ENCODE measurements at regions not wholly inside any gene's neighbourhood (a gene's known extent, or its start where the extent isn't known, plus 50 kb on each side); places are given as distances from the start of the nearest gene placed in this dataset.

DNA sequence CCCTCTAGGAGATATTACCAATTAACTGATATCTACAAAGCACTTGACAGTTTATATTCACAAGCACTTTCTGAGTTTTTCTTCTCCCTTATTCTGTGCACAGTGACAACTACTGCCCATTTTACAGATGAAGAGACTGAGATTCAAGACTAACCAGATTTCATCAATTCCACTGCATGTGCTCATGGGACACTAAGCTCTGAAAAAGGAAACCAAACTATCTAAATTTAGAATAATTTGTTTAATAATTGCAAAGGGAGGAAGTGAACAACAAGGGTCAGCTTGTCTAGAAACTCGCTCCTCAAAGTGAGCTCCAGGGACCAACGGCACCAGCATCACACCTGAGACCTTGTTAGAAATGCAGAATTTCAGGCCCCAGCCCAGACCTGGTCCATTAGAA lies 50.8 kb upstream of the MYLIP start:
- no peak for DNase-seq

- no peak for DNase-seq
These were observed 59.2 kb upstream of the MYLIP start for GRCh38 chr6:16069671-16070070.

DNA sequence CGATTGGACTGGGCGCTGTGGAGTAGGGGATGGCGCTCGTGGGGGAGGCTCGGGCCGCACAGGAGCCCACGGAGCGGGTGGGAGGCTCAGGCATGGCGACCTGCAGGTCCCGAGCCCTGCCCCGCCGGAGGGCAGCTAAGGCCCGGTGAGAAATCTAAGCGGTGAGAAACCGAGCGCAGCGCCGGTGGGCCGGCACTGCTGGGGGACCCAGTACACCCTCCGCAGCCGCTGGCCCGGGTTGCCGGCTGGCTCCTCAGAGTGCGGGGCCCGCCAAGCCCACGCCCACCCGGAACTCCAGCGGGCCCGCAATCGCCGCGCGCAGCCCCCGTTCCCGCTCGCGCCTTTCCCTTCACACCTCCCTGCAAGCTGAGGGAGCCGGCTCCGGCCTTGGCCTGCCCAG lies 59.7 kb upstream of the MYLIP start:
- no peak for DNase-seq

DNA sequence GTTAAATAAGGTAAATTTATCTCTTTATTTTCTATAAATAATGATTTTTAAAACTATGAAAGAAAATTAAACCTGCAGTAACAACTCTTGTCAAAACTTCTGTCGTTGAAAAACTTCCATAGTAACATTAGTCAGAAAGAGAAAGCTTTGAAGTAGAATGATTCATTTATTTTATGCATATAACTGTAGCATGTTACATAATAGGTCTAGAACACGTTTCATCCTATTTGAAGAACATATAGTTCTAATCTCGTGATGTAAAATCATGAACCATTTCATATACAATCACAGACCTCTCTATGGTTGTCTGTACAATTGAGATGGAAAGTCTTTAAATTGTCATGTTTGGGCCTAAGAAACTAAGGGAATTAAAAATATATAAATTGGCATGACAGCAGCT lies 61.3 kb upstream of the MYLIP start:
- DNase-seq = no peak

DNA sequence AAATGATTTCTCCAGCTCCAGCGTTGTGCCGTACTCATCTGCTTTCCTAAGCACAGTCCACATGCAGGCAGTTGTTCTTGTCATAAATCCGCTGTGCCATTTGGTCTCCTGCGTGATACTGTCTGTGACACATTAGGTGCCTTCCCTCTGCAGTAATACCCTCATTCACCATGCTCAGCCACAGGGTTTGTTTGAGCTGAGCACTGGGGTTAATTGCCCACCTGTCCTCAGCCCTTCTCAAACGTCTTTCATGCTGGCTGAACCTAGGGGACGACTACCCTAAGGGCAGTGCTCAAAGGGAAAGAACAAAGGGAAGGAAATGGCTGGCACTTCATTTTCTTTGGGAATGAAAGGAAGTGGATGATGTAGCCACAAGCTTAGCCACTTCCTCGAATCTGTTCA lies 64.2 kb upstream of the MYLIP start:
- DNase-seq = no peak

DNA sequence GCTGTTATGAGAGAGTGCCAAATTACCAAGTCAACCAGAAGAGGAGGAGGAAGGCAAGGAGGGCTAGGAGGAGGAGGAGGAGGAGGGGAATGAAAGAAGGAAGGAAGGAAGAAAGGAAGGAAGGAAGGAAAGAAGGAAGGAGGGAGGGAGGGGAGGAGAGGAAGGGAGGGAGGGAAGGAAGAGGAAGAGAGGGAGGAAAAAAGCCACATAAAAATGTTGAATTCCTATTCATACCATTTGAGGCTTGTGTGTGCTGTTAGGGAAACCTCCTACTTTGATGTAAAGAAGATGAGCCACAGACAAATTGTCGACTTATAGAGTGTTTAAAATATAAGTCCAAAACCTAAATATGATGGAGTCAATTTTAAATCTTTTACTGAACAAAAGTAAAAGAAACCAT lies 65.3 kb upstream of the MYLIP start:
- DNase-seq = no peak

DNA sequence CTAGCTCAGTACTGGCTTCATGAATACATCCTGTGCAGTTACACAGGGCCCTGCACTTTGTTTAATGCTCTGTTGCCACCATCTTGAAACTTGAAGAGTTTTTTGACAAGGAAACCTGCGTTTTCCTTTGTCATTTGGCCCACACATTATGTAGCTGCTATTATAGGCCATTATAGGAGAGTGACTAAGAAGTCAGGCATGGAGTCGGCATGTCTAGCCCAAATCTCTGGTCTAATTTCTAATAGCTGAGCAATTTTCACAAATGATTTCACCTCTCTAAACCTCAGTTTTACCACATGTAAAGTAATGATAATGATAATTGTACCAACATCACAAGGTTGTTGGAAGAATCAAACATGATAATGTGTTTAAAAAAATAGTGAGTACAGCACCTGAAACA lies 67.1 kb upstream of the MYLIP start:
- DNase-seq = no peak

- DNase-seq = no peak
These were observed 68.8 kb upstream of the MYLIP start for GRCh38 chr6:16060039-16060438.

- DNase-seq = peak; percentile 40
These were observed 69.4 kb upstream of the MYLIP start for GRCh38 chr6:16059496-16059895.

GRCh38 chr6:16058929-16059345 lies 69.9 kb upstream of the MYLIP start:
- no peak for DNase-seq

DNA sequence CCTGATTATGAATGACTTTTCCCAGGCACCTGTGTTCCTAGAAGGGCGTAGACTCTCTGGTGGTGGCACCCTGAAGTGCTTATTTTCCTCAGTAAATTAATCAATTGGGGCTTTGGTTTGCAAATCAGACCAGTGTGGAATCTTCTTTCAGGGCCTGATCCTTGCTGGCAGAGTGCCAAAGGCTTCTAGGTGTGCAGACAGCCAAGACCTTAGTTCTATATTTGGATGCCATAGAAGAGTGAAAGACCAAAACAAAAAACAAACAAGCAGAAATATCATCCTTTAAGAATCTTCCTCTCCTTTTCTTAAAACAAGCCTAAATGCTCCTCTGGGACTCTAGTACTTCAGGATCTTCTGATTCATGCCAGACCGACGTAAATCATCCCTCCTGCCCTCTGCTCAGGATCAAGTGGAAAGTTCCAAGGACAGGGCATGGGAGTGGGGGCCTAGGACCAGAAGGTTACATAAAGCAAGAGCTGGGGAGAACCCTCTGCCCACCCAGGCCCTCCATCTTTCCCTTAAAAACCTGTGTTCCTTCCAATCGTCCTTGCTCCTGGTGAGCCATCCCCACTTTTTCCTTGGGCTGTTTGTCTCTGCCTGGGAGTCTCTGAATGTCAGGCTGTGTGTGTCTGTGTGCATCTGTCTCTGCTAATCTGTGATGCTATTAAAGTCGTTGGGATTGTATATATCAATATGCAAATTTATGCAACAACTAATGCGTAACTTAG lies 70.5 kb upstream of the MYLIP start:
- no peak for DNase-seq

DNA sequence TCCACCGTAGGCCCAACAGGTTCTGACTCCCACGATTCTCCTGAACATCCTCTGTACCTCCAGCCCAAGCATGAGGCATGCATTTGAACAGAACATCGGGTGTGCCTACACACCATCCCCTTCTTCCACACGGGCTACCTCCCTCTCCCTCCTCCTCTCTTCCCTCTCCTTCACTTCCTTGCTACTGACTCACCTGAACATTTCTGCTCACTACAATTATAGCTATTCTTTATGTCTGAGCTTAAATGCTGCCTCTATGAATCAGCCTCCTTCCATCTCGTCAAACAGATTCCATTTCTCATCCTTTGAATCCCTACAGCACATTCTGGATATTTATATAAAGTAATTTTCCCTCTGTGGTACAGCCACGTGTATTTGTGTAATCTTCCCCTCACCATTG lies 71.4 kb upstream of the MYLIP start:
- DNase-seq = no peak

GRCh38 chr6:16056263-16056870 lies 72.5 kb upstream of the MYLIP start:
- no peak for DNase-seq

DNA sequence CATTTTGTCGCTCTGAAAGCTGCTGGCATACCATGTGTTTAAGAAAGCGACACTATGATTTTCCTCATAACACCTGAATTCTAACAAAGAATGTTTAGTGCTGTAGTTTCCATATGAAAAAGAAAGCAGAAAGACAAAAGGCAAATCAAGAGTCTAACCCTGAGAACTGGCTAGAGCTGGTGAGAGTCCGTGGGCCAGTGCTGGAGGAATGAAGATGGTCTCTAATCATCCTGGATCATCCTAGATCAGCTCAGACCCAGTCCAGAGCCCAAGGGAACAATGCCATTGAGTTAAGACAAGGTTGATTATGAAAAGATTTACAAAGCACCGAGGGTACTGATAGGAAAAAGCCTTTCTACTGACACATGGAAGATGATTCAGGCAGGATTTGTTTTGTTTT lies 73.0 kb upstream of the MYLIP start:
- no peak for DNase-seq

DNA sequence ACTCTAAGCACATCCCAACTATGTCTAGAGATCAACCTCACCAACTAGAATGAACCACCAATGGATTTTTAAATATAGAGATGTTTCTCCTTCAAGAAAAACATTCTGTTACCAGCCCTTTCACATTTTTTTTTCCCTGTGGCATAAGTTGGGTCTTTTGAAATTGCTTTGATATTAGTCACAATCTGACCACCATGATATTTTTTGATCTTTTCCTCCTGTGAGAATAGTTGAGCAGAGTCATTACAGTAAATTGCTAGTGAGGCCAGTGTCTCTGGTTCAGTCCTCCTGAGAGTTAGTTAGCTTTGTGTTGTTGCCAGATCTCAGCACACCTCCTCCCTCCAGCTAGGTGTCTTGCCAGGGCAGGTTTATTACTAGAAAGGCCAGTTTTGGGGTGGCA lies 79.7 kb upstream of the MYLIP start:
- no peak for DNase-seq

DNA sequence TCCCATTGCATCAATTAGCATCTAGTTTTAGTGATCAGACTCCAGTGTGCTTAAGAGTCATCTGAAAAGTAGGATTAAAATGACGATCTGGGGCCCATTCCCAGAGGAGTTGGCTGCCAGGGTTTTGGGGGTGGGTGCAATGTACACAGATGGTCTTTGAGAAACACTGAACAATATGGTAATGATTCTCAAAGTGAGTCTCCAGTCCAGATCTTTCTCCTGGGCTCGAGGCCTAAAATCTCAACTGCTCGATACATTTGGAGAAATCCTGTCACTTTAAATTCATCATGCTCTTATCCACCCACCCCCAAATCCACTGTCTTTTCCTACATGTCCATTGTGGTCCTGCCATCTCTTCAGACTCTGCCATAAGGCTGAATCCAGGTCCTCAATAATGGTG lies 80.7 kb upstream of the MYLIP start:
- DNase-seq = no peak

GRCh38 chr6:16047435-16047990 lies 81.4 kb upstream of the MYLIP start:
- no peak for DNase-seq

DNA sequence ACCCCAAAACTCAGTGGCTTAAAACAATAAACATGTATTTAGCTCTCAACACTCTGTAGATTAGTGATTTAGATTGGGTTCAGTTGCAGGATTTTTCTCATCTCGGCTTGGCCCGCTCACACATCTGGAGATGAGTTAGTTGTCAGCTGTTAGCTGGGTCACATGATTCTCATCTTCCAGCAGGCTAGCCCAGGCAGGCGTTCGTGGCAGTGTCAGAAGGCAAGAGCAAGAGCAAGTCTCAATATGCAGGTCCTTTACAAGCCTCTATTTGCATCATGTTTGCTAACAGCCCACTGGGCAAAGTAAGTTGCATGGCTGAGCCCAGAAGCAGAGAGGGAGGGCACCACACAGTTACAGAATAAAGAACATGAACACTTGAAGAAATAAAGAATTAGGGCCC lies 83.6 kb upstream of the MYLIP start:
- DNase-seq = no peak

- no peak for DNase-seq
These were observed 84.7 kb upstream of the MYLIP start for GRCh38 chr6:16044211-16044643.

- no peak for DNase-seq
These were observed 85.4 kb upstream of the MYLIP start for GRCh38 chr6:16043171-16044135.

DNA sequence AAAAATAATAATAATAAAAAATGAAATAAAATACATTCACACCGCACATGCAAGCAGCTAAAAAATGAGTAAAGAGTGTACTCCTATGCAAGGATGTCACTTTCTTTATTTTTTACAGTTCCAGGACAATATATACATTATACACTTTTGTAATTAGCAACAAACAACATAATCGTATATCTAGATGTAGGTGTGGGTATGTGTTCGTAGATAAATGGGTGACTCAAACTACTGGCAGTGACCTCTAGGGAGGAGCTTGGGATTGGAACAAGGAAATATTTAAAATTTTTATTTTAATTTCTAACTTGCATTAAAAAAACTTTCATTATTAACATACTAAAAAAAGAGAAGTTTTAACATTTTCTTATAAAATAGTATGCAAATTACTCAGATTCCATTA lies 86.1 kb upstream of the MYLIP start:
- DNase-seq = no peak

DNA sequence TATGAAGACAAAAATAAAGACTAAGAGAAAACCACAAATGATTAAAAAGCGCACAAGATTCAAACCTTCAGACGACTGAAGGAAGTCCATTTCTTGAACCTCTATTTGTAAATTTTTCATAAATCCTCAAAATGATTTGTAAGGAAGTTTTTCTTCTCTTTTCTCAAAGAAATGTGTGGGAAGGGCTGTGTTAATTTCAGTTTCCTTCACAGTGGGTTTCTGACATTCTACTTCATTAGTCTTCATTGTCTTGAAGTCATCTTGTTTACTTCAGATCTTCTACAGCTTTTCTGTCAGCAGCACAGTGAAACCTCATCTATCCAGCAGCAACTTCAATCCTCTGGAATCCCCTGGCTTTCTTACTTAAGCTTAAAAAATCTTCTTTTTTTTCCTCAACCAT lies 87.6 kb upstream of the MYLIP start:
- no peak for DNase-seq

GRCh38 chr6:16040628-16040974 lies 88.3 kb upstream of the MYLIP start:
- DNase-seq = no peak
